T-helper 2 cell (primary cell): ENCODE measurements at regions not wholly inside any gene's neighbourhood (a gene's known extent, or its start where the extent isn't known, plus 50 kb on each side); places are given as distances from the start of the nearest gene placed in this dataset.
"Not testable (repeated sequence)": the region's sequence is repeated elsewhere in the genome, so short reads cannot be mapped to it uniquely, and the experiment has no call there.

Experiments used
- DNase-seq, 5 experiments: peaks; one replicate each; pipeline versions ENCODE4 v3.0.0 to v3.0.0-alpha.2; 2012 to 2022

- no peak for DNase-seq
These were observed 150.9 kb downstream of the HLX start for GRCh38 chr1:221029981-221030649.

- DNase-seq = no peak
These were observed 151.7 kb downstream of the HLX start for GRCh38 chr1:221030990-221031389.

DNA sequence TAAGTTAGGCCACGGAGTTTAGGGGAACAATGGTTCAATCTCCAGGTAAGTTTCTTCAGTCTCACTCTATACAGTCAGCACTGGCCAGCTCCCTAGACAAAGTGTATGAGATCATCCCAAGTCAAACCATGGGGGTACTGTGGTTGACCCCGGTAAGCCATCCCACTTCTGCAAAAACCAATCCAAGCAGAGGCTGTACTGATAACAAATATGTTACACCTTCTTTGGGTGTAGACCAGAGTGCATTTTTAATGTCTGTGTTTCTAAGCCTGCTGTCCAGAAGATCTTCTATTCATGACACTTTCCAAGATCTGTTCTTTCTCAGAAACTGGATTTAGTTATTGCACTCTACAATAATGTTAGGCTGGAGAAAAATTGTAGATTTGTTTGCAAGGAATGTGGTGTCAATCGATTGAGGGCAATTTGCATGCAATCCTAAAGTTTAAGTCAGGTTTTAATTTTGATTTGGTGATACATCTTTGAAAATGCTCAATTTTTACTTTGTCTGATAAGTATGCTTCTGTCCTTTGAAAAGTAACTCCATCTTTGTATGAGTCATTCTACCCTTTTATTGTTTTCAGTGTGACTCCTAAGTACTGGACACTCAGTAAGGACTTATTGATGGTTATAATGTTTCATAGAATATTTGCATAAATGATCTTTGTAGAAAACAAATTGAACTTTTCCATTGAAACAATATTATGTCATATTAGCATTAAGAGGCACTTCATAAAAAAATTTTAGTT is 152.4 kb downstream of the HLX start:
- no peak for DNase-seq

GRCh38 chr1:221032204-221032585 is 153.0 kb downstream of the HLX start:
- no peak for DNase-seq

GRCh38 chr1:221032637-221033280 is 153.5 kb downstream of the HLX start:
- DNase-seq = no peak

DNA sequence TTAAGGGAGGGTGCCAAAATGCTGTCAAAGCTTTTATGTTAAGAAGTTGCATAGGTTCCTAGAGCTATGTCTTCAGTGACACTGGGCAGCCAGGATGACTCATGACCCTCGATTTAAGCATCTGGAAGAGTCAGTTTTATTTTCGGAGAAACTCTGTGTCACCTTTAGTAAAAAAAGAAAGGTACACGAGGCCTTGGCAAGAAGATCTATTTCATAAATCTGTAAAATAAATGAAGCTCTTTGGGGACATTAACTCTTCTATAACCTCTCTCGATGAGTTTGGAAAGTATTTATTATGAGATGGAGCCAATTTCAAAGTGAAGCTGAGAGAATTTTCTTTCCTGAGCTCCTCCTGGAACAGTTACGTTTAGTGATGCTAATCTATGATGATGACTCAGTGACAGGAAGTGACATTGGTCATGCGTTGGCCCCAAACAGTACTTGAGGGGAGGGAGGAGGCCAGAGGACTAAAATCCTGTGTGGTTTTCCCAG is 156.5 kb downstream of the HLX start:
- no peak for DNase-seq

DNA sequence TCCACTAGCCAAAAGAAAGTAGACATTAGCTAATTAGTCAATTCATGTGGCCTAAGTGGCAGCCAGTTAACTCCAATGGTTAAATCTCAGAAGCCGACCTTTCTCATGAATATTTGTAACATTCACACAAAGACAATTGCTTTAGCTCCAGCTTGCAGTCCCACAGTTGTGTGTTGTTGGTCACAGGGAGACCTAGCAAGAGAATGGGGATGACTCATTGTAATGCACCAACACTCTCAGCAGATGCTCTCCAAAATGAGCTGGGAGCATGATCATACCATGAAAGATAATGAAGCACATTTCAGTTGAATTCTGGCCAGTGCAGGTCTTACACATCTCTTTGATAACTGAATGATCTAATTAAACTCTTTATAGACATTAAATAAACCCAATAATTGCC is 160.4 kb downstream of the HLX start:
- peak in 1 of 5 experiments; percentile 4 for DNase-seq

GRCh38 chr1:221040101-221040500 is 160.9 kb downstream of the HLX start:
- DNase-seq = no peak

DNA sequence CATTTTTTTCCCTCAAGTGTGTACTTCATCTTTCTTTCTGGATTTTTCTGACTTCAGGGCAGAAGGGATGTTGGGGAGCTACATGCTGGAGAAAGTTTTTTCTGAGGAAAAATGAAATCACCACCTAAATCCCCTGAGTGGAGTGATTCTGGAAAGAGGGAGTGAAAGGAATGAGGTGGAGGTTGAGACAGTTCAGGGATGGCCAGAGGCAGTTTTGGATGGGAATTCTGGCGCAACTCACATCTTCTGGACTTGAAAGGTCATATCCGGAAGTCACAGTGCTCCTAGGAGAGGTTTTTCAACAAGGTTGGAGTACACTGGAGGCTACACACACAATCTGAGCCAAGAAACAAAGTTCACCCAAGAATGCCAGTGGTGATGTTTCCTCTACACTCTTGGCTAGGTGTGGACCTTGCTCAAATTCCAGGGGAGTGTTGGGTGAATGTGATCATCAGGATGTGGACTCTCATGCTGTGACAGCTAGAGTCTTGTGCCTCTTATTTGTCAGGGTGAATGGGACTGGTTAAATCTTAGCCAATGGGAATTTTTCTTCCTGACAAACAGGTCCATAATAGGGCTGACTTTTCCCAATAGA is 161.5 kb downstream of the HLX start:
- DNase-seq = no peak

GRCh38 chr1:221044538-221044937 is 165.3 kb downstream of the HLX start:
- no peak for DNase-seq

GRCh38 chr1:221045151-221045550 is 165.9 kb downstream of the HLX start:
- DNase-seq = no peak

GRCh38 chr1:221045842-221046831 is 166.9 kb downstream of the HLX start:
- no peak for DNase-seq

GRCh38 chr1:221051391-221051790 is 172.1 kb downstream of the HLX start:
- not testable (repeated sequence) for DNase-seq

- DNase-seq = no peak
These were observed 174.6 kb downstream of the HLX start for GRCh38 chr1:221053889-221054288.

DNA sequence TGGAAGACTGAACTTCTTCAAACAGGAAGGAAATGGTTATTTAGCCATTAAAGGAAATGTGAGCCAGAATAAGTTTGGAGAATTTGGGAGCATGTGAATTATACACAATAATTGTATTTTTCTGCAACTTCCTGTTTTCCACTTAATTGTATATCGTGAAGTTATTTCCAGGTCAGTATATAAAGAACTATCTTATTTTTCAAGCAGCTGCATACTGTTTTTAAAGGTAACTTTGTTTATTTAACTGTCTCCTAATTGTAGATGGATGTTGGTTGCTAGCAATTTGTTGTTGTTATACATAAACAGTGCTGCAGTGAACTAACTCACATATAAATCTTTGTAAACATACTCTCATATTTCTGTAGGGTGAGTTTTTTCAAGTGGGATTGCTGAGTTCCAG is 180.3 kb downstream of the HLX start:
- no peak for DNase-seq

- DNase-seq = no peak
These were observed 184.4 kb downstream of the HLX start for GRCh38 chr1:221063651-221064050.

GRCh38 chr1:221066351-221067001 is 187.2 kb downstream of the HLX start:
- no peak for DNase-seq

DNA sequence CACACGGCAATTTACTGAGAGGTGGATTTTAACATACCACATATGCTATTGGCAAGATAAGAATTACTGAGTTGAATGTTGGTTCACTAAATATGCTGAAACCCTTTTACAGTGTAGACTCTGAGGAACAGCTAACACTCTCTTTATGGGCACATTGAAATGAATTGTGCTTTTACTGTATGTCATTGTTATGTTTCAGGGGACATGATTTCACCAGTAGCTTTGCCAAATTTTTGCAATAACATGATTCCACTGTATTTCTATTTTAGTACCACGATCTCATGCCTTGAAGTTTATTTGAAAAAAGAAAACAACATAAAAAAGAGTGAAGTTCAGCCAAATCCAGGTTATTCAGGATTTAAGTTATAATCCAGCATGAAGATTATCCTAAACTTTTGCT is 188.5 kb downstream of the HLX start:
- no peak for DNase-seq

DNA sequence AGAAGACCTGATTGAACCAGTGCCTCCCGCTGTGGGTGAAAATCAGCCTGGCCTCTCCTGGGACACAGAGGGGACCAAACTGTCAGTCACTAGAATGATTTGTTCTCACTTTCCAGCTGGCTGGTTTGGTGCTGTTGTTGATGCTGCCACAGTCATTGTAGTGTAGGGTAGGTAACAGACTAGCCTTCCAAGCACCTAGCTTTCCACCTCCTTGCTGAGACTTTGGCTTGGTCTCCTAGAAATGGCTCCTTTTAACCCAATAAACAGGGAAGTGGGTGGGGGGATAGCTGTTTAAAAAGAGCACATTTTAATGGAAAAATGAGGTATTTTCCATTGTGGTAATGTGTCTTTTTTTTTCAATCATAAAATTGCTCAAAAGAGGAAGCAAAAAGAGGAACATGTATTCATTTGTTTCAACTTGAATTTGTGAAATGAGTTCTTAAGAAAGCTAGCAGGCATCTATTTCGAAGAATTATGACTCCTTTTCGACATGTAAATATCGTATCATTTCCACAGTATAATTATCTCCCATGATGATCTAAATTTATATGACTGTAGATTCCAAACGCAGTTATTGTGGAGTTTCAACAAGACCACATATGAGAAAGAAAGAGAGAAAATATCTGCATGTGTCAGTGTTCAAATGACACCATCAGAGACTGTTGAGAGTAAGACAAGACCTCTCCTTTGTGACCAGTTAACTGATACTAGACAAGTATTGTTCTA is 190.1 kb downstream of the HLX start:
- DNase-seq = peak in 1 of 5 experiments; percentile 78

DNA sequence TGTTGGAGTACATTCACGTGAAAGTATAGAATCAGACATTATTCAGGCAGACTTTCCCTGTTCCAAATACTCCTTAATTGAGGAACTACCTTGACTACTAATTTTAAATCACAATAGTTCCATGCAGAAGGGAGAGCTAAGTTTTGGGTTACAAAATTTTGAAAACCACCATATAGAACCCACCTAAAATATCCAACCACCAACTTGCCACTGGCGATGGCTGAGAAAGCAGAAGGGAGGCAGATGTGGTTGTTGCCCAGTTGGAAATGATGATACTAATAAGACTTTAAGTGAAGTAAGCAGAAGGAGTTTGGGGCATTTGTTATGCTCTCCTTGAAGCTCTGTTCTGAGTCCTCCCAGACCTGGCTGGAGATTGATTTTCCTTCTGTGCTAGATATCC is 190.7 kb downstream of the HLX start:
- no peak for DNase-seq

- DNase-seq = no peak
These were observed 192.5 kb downstream of the HLX start for GRCh38 chr1:221071777-221072176.
